ENCODE measurements at regions not wholly inside any gene's neighbourhood (a gene's known extent, or its start where the extent isn't known, plus 50 kb on each side); places are given as distances from the start of the nearest gene placed in this dataset.

- no peaks in the 10 kb centered on the region for H3K9me3 ChIP-seq (ENCODE audit: low read depth)
- no peak overlapping the region for H3K4me3 ChIP-seq
- H3K36me3 ChIP-seq: no peaks in the 10 kb centered on the region
- H3K27me3 ChIP-seq: no peaks in the 10 kb centered on the region
- TF ChIP-seq CTCF (IDR thresholded peaks at IDR 0.05; ENCODE audit: low read depth, low read length): no peak
- no peaks in the 10 kb centered on the region for H3K4me1 ChIP-seq (ENCODE audit: low read depth)
- no peak for DNase-seq (ENCODE audit: low read depth in 1 of 2, low spot score in 1 of 2)
- no peak overlapping the region for H3K27ac ChIP-seq
Measured at GRCh38 chr14:105878125-105878524, 351.7 kb downstream of the TMEM121 start.

- H3K27me3 ChIP-seq: no peaks in the 10 kb centered on the region
- no peak for DNase-seq (ENCODE audit: low read depth in 1 of 2, low spot score in 1 of 2)
- no peaks in the 10 kb centered on the region for H3K4me1 ChIP-seq (ENCODE audit: low read depth)
- no peak overlapping the region for H3K4me3 ChIP-seq
- H3K36me3 ChIP-seq: no peaks in the 10 kb centered on the region
- H3K27ac ChIP-seq: no peak overlapping the region
- H3K9me3 ChIP-seq (ENCODE audit: low read depth): no peaks in the 10 kb centered on the region
- TF ChIP-seq CTCF (IDR thresholded peaks at IDR 0.05; ENCODE audit: low read depth, low read length): no peak
Measured at GRCh38 chr14:105878554-105878953, 352.2 kb downstream of the TMEM121 start.

- H3K36me3 ChIP-seq: no peaks in the 10 kb centered on the region
- H3K9me3 ChIP-seq (ENCODE audit: low read depth): no peaks in the 10 kb centered on the region
- TF ChIP-seq CTCF (IDR thresholded peaks at IDR 0.05; ENCODE audit: low read depth, low read length): no peak
- no peaks in the 10 kb centered on the region for H3K4me1 ChIP-seq (ENCODE audit: low read depth)
- no peak overlapping the region for H3K27ac ChIP-seq
- H3K4me3 ChIP-seq: no peak overlapping the region
- H3K27me3 ChIP-seq: no peaks in the 10 kb centered on the region
- no peak for DNase-seq (ENCODE audit: low read depth in 1 of 2, low spot score in 1 of 2)
Measured at GRCh38 chr14:105879503-105879866, 353.1 kb downstream of the TMEM121 start.

- DNase-seq (ENCODE audit: low read depth in 1 of 2, low spot score in 1 of 2): no peak
Measured at GRCh38 chr14:105879867-105880561, 353.6 kb downstream of the TMEM121 start.

GRCh38 chr14:105880616-105881015 is 354.2 kb downstream of the TMEM121 start:
- Histone ChIP-seq H3K27me3 (no peaks in the 10 kb centered on the region), H3K4me3 (no peak overlapping the region), H3K36me3 (no peaks in the 10 kb centered on the region), H3K4me1 (ENCODE audit: low read depth) (no peaks in the 10 kb centered on the region), H3K27ac (no peak overlapping the region), H3K9me3 (ENCODE audit: low read depth) (no peaks in the 10 kb centered on the region)
- TF ChIP-seq CTCF (IDR thresholded peaks at IDR 0.05; ENCODE audit: low read depth, low read length): no peak
- DNase-seq (ENCODE audit: low read depth in 1 of 2, low spot score in 1 of 2): no peak

More at GRCh38 chr14:105879867-105880561, 353.6 kb downstream of the TMEM121 start:
- TF ChIP-seq CTCF (IDR thresholded peaks at IDR 0.05; ENCODE audit: low read depth, low read length): no peak
- H3K27ac ChIP-seq: no peak overlapping the region
- no peaks in the 10 kb centered on the region for H3K4me1 ChIP-seq (ENCODE audit: low read depth)
- no peaks in the 10 kb centered on the region for H3K27me3 ChIP-seq
- H3K9me3 ChIP-seq (ENCODE audit: low read depth): no peaks in the 10 kb centered on the region
- H3K4me3 ChIP-seq: no peak overlapping the region
- no peaks in the 10 kb centered on the region for H3K36me3 ChIP-seq
